ENCODE measurements at regions not wholly inside any gene's neighbourhood (a gene's known extent, or its start where the extent isn't known, plus 50 kb on each side); places are given as distances from the start of the nearest gene placed in this dataset.

GRCh38 chrY:15402451-15402850 is 878.1 kb downstream of the NLGN4Y start:
- DNase-seq (ENCODE audit: low read depth) = no peak

- DNase-seq (ENCODE audit: low read depth) = no peak
These were observed 880.2 kb downstream of the NLGN4Y start for GRCh38 chrY:15404551-15404950.

GRCh38 chrY:15415165-15415564 is 890.8 kb downstream of the NLGN4Y start:
- no peak for DNase-seq (ENCODE audit: low read depth)

- no peak for DNase-seq (ENCODE audit: low read depth)
These were observed 894.3 kb downstream of the NLGN4Y start for GRCh38 chrY:15418613-15419012.

- no peak for DNase-seq (ENCODE audit: low read depth)
These were observed 900.4 kb downstream of the NLGN4Y start for GRCh38 chrY:15424665-15425132.

GRCh38 chrY:15440021-15440695 is 915.8 kb downstream of the NLGN4Y start:
- no peak for DNase-seq (ENCODE audit: low read depth)

- DNase-seq (ENCODE audit: low read depth) = no peak
These were observed 916.5 kb downstream of the NLGN4Y start for GRCh38 chrY:15440696-15441408.

- DNase-seq (ENCODE audit: low read depth) = no peak
These were observed 917.5 kb downstream of the NLGN4Y start for GRCh38 chrY:15441878-15442277.

GRCh38 chrY:15445871-15446270 is 921.5 kb downstream of the NLGN4Y start:
- DNase-seq (ENCODE audit: low read depth) = no peak

GRCh38 chrY:15446861-15447260 is 922.5 kb downstream of the NLGN4Y start:
- no peak for DNase-seq (ENCODE audit: low read depth)

- no peak for DNase-seq (ENCODE audit: low read depth)
These were observed 923.6 kb downstream of the NLGN4Y start for GRCh38 chrY:15447959-15448358.

- DNase-seq (ENCODE audit: low read depth) = no peak
These were observed 931.0 kb downstream of the NLGN4Y start for GRCh38 chrY:15455133-15455937.

- DNase-seq (ENCODE audit: low read depth) = no peak
These were observed 931.7 kb downstream of the NLGN4Y start for GRCh38 chrY:15455980-15456469.

GRCh38 chrY:15456491-15456890 is 932.2 kb downstream of the NLGN4Y start:
- DNase-seq (ENCODE audit: low read depth) = no peak

GRCh38 chrY:15457682-15458081 is 933.4 kb downstream of the NLGN4Y start:
- no peak for DNase-seq (ENCODE audit: low read depth)

- DNase-seq (ENCODE audit: low read depth) = no peak
These were observed 934.1 kb downstream of the NLGN4Y start for GRCh38 chrY:15458426-15458825.

GRCh38 chrY:15465880-15466279 is 941.6 kb downstream of the NLGN4Y start:
- no peak for DNase-seq (ENCODE audit: low read depth)

GRCh38 chrY:15466891-15467290 is 942.6 kb downstream of the NLGN4Y start:
- DNase-seq (ENCODE audit: low read depth) = no peak

GRCh38 chrY:15468091-15468490 is 943.8 kb downstream of the NLGN4Y start:
- no peak for DNase-seq (ENCODE audit: low read depth)

GRCh38 chrY:15471371-15471770 is 947.0 kb downstream of the NLGN4Y start:
- DNase-seq (ENCODE audit: low read depth) = peak; percentile 57

GRCh38 chrY:15478348-15478963 is 954.1 kb downstream of the NLGN4Y start:
- DNase-seq (ENCODE audit: low read depth) = no peak

GRCh38 chrY:15500536-15500935 is 976.2 kb downstream of the NLGN4Y start:
- no peak for DNase-seq (ENCODE audit: low read depth)

Data from HS-27A (cell line).